ENCODE measurements at regions not wholly inside any gene's neighbourhood (a gene's known extent, or its start where the extent isn't known, plus 50 kb on each side); places are given as distances from the start of the nearest gene placed in this dataset.
"Not testable (repeated sequence)": the region's sequence is repeated elsewhere in the genome, so short reads cannot be mapped to it uniquely, and the experiment has no call there.

DNA sequence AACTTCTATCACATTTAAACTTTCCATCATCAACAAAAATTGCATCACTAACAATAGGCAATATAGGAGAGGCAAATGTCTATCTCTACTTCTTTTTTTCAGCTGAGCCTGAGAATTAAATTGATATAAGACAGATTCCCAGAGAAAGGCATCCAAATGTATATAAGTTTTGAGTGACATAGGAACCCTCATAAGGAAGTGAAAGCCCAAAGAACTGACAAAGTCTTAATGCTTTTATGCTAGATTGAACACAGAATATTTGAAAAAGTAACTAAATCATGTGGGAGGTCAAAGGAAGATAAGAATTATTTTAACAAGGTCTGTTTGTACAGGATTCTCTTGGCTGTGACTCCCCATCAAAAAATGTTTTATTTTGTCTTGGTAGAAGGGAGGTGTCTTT is 714.9 kb downstream of the GRXCR1 start:
- DNase-seq = no peak

DNA sequence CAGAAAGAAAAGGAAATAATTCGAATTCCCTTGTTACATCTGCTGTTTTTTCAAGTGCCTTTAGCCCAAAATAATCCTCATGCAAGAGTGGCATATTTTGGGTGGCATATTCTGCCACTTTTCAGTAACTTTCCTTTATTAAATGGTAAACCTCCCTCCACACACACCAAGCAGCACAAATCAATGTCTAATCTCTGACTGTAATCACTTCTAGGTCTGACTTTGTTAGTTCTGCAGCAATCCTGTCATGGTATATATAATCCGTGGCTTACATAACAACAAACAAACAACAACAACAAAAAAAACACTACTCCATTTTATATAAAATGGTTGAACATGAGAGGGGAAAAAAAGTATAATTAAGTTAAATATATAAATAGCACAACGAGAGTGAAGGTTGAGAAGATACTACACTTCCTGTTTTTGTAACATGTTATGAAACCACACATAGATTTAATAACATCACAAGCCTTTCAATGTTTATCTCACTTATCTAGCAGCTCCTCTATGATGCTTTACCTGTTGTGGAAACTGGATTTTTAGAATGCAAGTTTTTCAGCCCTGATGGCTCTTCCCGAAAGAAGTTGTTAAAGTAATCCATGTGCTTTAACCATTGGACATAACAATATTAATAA is 715.4 kb downstream of the GRXCR1 start:
- DNase-seq = no peak

DNA sequence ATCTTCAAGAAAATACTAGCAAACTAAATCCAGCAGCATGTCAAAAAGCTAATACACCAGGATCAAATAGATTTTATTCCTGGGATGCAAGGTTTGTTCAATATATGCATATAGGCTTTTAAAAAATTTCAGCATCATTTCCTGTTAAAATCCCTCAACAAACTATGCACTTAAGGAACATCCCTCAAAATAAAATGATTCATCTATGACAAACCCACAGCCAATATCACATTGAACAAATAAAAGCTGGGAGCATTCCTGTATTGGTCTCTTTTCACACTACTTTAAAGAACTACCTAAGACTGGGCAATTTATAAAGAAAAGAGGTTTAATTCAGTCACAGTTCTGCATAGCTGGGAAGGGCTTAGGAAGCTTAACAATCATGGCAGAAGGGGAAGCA is 726.7 kb downstream of the GRXCR1 start:
- DNase-seq = no peak

DNA sequence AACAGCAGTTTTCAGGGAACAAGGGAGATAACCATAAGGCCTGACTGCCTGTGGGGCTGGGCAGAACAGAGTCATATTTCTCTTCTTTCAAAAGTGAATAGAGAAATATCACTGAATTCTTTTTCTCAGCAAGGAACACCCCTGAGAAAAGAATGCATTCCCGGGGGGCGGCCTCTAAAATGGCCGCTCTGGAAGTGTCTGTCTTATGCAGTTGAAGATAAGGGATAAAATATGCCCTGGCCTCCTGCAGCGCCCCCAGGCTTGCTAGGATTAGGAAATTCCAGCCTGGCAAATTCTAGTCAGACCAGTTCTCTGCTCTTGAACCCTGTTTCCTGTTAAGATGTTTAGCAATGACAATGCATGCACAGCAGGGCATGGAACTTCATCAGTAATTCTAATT is 745.4 kb downstream of the GRXCR1 start:
- DNase-seq = not testable (repeated sequence)

DNA sequence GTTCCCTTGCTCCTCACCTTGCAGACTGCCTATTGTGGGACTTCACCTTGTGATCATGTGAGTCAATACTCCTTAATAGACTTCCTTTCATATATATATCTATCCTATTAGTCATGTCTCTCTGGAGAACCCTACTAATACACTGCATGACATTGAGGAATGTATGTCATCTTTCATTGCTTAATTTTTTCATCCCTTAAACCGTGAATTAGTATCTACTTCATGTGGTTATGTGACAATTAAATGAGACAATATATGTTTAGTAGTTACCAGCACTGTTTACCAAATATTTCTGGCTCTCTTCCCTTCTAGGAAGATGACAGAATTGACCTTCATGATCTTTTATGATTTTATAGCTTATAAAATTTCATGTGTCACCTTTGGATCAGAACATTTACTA is 759.5 kb downstream of the GRXCR1 start:
- no peak for DNase-seq

DNA sequence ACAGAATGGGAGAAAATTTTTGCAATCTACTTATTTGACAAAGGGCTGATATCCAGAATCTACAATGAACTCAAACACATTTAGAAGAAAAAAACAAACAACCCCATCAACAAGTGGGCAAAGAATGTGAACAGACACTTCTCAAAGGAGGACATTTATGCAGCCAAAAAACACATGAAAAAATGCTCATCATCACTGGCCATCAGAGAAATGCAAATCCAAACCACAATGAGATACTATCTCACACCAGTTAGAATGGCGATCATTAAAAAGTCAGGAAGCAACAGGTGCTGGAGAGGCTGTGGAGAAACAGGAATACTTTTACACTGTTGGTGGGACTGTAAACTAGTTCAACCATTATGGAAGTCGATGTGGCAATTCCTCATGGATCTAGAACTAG is 767.0 kb downstream of the GRXCR1 start:
- DNase-seq = not testable (repeated sequence)

DNA sequence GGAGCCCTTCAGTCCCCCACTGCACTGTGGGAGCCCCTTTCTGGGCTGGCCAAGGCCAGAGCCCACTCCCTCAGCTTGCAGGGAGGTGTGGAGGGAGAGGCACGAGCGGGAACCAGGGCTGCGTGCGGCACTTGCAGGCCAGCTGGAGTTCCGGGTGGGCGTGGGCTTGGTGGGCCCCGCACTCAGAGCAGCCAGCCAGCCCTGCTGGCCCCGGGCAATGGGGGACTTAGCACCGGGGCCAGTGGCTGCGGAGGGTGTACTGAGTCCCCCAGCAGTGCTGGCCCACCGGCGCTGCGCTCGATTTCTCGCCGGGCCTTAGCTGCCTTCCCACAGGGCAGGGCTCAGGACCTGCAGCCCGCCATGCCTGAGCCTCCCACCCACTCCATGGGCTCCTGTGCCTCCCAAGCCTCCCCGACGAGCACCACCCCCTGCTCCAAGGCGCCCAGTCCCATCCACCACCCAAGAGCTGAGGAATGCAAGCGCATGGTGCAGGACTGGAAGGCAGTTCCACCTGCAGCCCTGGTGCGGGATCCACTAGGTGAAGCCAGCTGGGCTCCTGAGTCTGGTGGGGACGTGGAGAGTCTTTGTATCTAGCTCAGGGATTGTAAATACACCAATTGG is 776.2 kb downstream of the KCTD8 start:
- not testable (repeated sequence) for DNase-seq

DNA sequence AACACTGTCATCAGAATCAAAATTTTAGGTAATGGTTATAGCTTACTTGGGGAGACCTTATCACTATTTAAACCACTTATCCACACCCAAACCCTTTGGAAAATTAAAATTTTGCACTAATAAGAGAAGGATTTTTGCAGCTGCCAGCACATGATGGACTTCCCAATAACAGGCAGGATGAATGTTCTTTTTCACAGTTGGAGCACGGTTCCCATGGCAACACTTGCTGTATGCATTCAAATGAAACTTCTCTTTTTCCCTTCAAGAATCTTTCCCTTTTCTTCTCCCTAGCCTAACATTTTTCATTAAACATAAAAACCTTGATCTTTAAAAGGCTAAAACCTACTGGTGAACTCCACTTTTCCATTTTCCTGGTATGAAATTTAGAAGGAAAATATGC is 768.2 kb downstream of the KCTD8 start:
- peak in 10 of 56 donors; percentile 1 to 58 (median 8) for DNase-seq

DNA sequence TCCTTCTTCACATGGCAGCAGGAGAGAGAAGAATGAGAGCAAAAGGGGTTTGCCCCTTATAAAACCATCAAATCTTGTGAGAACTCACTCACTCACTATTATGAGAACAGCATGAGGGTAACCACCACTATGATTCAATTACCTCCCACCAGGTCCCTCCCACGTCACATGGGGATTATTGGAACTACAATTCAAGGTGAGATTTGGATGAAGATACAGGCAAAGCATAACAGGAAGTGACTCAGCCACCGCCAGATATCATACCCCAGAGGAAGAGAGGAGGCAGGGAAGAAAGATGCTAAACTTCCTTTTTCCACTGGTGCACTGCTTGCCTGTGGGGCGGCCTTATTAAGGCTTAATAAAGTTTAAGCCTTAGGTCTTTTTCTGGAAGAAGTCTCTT is 766.1 kb downstream of the KCTD8 start:
- no peak for DNase-seq

DNA sequence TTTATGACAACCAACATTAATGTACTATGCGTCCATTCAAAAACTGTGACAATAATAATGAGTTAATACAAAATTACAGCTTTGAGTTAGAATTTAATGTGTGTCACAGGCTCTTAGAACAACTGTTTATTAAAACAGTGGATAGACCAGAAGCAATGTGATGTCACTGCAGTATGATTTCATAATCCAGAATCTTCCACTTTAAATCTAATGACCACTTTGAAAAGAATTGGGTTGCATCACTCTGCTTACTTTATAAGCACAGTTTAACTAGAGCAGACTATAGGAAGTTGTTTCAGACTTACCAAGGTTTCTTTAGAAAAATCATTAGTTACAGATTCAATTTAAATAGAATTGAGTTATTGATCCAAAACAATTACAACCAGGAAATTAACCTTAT is 758.5 kb downstream of the KCTD8 start:
- DNase-seq = no peak

DNA sequence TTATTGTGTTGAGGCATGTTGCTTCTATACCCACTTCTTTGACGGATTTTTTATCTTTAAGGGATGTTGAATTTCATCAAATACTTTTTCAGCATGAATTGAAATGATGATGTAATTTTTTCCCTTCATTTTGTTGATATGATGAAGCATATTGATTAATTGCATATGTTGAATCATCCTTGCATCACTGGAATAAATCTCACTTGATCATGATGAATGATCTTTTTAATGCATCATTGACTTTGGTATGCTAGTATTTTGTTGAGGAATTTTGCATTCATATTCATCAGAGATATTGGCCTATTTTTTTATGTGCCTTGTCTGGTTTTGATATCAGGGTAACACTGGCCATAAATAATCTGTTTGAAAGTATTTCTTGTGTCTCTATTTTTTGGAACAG is 754.7 kb downstream of the KCTD8 start:
- DNase-seq = no peak

DNA sequence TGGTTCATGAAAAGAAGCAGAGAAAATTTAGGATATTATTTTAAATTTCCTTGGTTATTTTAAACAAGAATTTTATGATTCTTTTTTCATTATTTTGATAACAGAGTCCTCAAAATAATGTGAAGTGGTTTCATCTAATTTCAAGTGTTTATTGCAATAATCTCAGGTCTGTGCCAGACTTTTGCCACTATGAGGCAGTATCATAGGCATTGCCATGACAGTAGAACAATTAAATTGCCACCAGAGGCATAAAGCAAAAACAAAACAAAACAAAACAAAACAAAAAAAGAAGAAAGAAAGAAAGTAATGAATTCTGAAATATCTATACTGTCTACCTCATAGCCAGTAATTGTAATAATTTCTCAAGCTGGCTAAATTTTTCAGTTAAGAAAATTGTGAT is 739.2 kb downstream of the KCTD8 start:
- DNase-seq = no peak

DNA sequence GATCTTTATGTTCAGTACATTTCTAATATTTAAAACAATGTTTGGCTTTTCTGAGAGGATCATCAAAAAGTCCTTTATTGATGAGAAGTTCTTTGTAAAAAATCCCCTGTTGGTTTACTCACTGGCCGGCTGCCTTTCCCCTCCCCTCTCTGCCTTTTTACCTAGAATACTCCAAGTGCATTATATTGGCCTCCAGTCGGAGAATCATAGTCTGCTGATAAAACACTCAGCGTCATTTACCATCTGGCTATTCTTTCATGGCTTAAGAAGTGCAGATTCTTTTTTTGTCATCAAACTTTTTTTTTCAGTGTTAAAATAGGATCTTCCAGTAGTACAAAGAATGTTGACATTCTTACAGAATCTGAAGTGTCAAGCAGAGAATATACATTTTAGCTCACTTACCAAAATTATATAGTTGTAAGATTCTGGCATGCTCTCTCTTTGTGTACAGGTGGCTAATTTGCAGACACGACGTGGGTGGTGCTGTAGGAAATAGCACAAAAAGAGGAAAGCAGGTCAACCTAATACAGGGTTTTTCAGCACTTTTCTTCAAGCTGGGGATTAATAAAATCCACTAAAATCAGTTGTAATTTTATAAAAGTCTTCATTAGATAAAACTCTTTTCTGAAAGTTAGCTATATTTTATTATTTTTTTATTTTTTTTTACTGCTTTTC is 731.8 kb downstream of the KCTD8 start:
- no peak for DNase-seq

DNA sequence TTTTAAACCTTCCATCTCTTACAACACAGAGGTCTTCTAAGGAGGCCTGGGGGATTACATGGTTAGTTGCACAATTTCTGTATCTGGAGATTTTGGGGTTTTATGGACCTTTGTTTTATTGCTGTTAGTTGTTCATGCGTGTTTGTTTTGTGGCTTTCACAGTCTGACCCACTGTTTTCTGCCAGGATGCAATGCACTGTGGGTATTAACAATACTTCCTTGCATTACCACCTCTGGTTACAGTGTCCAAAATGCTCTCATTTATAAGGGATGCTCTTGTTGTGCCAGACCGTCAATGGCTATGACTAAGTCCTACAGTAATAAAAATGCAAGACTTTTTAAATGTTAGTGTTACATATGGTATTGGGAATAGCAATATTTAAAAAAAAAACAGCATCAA is 730.2 kb downstream of the KCTD8 start:
- no peak for DNase-seq

DNA sequence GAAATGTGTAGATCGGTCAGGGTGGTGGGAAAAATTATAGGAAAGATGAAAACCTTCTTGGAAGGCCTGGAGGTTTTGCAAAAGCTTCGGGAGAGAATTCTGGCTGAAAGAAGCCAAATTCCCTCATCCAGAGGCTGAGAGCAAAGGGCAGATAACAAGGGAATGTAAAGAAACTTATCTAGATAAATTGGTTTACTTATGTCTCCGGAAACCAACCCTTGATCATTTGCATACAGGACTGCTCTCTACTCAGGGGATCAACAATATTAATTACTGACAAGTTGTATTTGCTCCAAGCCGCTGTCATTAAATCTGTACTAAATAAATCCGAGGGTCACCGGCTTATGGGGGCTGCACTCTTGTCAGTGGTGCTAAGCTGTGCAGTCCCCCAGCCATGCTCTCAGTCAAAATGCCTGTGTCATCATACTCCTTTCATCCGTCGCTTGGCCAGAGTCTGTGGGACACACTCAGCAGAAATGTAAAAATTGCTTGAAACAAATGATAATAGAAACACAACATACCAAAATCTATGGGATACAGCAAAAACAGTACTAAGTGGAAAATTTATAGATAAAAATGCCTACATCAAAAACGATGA is 715.7 kb downstream of the KCTD8 start:
- no peak for DNase-seq

DNA sequence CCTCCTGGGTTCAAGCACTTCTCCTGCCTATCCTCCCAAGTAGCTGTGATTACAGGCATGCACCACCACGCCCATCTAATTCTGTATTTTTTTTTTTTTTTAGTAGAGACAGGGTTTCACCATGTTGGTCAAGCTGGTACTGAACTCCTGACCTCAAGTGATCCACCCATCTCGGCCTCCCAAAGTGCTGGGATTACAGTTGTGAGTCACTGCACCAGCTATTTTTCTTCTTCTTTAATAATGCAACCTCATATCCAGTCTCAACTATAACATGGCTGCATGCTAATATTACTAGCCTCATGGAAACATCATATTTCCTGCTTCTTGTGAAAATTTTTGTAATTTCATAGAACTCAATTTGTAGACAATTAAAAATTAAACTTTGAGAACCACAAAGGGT is 706.5 kb downstream of the KCTD8 start:
- no peak for DNase-seq

DNA sequence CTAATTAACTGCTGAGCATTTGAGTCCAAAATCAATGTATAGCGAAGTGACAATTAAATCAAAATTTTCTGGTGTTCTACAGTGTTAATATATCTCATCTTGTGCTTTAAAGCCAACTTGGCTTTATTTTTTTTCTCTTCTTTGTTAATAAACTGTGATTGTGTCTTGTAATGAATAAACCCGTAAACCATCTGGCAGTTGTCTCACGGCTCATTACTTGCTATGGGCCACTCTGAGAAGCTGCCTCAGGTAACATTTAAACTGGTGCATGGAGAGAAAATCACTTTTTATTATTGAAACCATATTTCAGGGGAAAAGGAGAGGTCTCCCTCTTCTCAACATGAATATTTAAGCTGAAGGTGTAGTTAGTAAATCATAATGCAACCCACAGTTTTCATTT is 694.0 kb downstream of the KCTD8 start:
- DNase-seq = no peak

DNA sequence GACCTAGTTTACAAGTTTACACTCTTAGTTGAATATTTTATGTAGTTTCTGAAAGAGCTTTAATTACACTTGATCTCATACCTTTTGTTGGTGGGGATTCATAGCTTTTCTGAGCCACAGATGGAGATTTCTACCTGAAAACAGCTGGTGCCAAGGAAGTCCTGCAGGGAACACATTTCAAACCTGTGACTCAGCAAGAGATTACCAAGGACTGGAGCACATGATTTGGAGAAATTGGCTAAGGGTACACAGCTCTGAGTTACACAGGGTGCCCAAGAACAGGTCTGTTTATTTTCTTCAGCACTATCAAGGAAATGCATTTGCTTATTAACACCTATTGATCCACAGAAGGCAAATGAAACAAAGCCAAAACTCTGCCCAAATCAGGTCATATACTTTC is 691.5 kb downstream of the KCTD8 start:
- DNase-seq = no peak

DNA sequence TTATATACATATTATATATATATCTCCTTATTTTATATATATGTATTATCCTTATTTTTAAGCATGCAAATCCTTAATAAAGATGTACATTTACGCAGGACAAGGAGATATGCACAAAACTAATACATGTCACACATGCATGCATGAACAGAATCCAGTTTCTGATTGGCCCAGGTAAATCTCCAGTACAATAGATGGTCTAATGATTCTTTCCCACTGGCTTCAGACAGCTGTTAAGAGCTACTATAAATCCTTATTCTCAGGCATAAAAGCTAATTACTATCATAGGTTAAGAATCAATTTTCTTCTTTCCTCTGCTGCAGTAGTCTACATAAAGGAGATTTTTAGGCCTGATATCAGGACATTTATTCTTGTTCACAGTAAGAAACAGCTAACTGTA is 689.8 kb downstream of the KCTD8 start:
- DNase-seq = no peak

DNA sequence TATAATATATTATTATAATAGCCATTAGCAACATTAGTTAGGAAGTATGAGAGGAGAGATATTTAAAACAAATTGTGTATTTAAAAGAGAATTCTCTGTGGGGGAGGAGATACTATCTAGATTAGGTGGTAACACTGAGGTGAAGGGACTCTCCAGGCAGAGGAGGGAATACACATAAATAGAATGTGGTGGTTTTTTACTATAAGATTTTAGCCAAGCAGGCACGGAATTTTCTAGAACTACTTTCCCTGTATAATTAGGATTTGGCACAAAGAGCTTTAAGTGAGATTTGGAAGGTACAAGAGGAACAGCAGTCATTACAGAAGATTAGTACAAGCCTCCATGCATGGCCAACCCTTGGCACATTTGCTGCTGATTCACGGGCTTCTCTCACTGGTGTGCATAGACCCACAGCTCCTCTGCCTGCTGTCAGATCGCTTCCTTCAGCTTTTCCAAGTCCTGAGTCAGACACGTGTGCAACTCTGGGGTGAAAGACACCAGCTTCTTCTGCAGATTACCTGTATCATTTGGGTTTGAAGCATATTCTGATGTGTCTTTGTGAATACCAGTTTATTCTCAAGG is 685.5 kb downstream of the KCTD8 start:
- DNase-seq = peak in 1 of 56 donors; percentile 1

DNA sequence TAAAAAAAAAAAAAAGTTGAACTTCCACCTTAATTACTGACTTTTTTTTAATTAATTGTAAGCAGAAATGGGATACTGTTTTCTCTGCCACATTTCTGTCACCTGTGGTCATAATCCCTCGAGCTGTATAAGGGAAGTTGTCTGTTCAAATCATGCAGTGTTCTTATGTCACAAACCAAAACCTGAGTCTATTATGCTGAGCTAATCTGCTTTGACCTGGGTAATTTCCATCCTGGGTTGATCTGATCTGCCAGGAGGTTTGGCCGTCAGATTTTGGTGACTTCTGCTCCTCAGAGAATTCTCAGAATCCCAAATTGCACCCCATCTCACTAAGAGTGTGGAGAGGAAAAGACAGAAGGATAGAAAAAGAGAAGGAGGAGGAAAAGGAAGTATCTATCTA is 683.1 kb downstream of the KCTD8 start:
- no peak for DNase-seq

DNA sequence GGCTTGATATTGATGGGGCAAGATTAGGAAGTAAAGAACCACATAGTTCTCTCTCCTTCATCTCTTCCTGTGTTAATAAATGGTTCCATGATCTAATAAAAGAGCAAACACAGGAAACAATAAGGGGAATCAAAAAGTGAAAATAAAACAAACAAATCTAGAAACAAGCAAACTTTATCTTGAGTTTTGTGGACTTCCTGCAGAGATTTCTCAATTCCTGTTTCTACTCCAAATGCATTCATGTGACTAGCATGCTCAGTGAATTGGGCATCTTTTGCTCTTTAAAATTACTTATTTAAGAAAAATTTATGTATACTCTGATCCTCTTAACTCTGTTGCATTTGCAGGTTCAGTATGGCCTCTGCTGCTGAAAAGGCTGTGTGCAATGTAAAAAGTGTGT is 682.0 kb downstream of the KCTD8 start:
- no peak for DNase-seq

All from amygdala (tissue), 56 donors.